DMS53 (cell line): ENCODE measurements at regions not wholly inside any gene's neighbourhood (a gene's known extent, or its start where the extent isn't known, plus 50 kb on each side); places are given as distances from the start of the nearest gene placed in this dataset.
"Not testable (repeated sequence)": the region's sequence is repeated elsewhere in the genome, so short reads cannot be mapped to it uniquely, and the experiment has no call there.

Source experiments
- DNase-seq: peaks from one replicate; lab custom pipeline; 2025; lab: John Stamatoyannopoulos, UW

DNA sequence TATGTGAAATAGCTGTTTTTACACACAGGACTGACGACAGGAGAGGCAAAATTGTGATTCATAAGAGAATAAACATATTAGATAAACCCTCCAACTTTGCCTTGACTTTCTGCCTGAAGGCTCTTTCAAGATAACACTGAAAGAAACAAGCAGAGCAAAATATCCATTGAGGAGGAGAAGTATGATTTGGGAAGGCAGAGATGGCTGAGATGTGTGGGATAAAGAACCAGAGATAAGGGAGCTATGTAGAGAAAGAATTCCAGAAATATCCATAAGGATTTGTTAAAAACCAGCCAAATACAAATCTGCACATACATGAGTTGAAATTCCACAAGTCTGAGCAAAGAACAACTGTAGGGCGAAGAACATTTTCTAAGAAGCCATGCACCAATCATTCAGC is 1064.7 kb downstream of the PLA2G4A start:
- no peak for DNase-seq

DNA sequence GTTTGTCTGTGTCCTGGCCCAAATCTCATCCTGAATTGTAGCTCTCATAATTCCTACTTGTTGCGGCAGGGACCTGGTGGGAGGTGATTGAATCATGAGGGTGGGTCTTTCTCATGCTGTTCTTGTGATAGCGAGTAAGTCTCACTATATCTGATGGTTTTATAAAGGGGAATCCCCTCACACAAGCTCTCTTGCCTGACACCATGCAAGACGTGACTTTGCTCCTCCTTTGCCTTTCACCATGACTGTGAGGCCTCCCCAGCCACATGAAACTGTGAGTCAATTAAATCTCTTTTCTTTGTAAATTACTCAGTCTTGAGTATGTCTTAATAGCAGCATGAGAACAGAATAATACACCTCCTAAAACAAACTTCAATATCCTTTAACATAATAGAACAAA is 1065.6 kb downstream of the PLA2G4A start:
- no peak for DNase-seq

DNA sequence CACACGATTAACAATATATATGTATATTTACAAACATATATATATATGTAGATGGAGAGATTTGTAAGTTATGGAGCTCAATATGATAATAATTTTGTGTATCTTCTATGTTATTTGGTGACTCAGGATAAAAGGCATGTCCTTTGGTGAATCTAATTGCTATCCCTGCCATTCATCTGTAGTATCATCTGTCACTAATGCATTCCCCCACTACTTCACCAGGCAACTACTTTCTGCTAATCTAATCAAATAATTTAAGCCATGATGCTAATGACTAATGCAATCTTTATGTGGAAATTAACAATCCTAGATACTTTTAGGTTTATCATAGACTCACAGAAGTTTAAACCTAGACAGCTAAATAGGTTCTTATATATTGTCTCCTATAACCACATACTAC is 1074.5 kb downstream of the PLA2G4A start:
- no peak for DNase-seq

DNA sequence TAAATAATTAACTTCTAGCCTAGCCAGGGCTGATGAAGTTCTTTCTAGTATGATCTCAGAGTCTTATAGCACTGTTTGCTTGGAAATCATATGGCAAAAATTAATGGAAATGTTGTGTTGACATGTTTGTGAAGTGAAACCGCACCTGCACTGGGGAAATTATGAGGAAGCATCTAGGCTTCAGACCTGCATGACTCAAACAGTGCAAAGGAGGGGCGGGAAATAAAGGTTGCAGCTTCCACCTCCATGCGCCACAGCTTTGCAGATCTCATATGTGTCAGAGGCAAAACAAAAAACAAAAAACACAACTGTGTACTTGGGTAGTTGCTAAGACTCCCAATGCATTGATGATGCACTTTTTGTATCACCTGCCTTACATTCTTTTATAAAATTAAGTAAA is 1080.6 kb downstream of the PLA2G4A start:
- peak; percentile 33 for DNase-seq

DNA sequence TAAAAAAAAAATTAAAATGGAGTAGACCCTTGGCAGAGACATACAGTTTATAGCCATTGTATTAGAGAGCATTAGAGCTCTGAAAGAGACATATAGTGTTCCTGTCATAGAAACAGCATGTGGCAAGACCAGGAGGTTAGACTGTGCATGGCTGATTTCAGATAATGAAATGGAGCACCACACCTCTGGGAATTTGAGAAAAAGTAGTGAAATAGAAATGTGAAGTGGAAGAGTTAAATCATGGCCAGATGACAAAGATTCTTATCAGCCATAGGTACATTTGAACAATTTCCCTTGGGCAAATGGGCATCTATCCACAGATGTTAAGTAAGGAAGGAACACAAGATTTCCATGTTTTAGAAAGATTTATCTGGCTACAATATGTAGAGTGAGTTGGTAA is 1083.1 kb downstream of the PLA2G4A start:
- DNase-seq, result no peak

DNA sequence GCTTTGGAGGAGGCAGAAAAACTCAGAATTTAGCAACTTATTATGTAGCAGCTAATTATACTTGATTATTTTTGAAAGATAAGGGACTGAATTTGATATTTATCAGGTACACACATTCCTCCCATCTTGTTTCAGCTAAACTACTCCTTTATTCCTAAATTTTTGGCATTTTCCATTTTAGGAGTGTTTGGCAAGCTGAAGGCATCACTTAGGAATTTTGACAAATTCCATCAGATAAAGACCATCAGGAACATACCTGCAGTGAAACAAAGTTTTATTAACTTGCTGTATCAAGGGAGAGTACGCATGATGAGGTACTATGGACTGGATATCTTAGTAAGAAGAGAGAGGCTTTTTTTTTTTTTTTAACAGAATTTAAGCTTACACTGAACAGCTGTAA is 1092.2 kb downstream of the PLA2G4A start:
- no peak for DNase-seq

DNA sequence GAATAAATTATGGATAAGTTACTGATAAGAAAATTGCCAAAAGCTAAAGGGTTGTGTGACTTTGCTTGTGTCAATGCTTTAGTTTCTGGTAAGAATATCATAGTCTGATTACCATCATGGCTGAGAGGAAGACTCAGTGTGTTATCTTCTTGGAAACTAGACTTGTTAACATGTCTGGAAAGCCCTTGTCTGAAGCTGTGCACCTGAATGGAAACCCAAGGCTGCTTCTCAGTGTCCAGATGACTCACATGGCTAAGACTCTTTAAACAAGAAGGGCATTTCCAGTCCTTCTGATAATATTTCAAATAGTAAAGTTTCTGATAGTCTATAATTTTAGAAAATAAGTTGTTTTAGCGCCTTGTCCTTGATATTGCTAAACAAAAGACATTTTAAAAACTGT is 1092.7 kb downstream of the PLA2G4A start:
- no peak for DNase-seq

DNA sequence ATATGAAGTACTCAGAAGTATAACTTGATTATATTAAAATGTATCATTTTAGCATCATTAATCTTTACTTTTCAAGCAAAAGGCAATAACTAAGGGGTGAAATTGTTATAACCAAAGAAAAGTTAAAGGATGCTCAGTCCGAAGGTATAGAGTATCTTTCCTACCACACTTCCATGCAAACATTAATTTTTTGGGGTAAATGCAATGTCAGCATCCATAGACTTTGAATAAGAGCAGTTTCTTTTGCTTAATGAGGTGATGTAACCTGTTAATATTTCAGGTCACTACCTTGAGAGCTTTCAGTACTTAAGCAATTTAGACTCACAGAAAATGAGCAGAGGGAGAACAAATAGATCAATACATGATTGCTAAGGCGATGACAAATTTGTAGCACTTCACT is 1093.5 kb downstream of the PLA2G4A start:
- DNase-seq, result no peak

DNA sequence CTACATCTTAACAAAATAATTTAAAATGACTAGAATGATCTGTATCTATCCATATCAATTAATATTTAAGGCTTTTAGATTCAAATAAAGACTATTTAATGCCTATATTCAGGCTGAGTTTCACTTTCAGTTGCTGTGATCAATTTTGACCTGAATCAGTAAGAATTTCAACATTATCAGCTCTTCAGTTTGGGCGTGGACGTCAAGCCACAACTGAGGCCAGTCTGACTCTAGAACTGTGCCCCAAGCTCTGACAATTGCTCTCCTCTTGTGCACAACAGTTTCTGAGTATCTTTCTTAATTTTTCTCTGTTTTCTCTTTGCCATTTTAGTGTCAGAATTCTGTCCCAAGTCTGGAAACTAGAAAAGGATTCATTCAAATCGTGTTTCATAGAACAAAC is 1095.5 kb downstream of the PLA2G4A start:
- no peak for DNase-seq

DNA sequence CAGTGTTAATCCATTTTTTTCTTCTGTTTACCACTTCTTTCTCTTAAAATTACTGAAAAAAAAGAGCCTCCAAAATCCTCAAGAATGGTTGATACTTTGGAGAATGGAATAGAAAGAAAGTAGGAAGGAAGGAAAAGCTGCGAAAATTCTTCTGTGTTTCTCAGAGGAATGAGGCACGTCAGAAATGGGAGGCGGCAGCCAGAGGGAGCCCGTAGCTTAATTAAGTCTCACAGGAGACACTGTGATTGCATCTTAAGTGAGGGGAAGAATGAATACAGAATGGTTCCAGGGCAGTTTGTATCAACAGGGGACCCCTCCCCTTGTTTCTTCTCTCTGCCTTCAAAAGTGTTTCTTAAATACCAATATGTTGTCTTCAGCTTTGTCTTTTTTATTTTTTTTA is 1099.5 kb downstream of the PLA2G4A start:
- peak; percentile 9 for DNase-seq

DNA sequence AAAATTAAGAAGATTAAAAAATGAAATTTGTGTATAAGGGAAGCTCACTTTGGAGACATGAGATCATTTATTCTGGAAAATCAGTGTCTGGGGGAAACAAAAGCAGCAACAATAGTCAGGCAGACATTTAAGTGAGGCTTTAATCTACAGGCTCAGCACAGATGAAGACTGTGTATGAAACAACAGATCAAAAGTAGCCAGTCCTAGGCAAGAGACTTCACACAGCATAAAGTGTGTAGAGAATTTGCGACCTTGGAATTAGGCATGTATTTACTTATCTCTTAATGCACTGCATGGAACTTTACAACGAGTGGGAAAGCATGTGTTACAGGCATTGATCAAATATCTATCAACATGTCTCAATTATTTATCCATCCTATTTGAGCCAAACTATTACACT is 1099.9 kb downstream of the PLA2G4A start:
- DNase-seq, result no peak

DNA sequence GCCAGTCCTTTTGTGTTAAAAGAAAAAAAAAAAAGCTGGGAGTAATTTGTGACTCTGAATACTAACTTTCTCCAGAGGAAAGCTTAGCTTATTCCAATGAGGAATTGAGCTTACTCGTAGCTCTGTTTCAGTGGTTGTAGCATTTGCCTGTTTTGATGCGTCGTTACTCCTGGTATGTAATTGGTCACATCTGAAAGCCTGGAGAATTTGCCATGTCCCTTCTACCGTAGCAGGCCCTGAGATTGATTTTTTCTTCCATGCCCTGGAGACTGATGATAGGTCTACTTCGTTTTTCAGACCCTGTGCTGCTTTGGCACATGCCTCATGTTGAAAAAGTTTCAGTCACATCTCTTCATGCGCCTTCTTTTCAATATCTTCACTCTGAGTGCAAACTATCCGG is 1103.0 kb downstream of the PLA2G4A start:
- DNase-seq, result no peak

DNA sequence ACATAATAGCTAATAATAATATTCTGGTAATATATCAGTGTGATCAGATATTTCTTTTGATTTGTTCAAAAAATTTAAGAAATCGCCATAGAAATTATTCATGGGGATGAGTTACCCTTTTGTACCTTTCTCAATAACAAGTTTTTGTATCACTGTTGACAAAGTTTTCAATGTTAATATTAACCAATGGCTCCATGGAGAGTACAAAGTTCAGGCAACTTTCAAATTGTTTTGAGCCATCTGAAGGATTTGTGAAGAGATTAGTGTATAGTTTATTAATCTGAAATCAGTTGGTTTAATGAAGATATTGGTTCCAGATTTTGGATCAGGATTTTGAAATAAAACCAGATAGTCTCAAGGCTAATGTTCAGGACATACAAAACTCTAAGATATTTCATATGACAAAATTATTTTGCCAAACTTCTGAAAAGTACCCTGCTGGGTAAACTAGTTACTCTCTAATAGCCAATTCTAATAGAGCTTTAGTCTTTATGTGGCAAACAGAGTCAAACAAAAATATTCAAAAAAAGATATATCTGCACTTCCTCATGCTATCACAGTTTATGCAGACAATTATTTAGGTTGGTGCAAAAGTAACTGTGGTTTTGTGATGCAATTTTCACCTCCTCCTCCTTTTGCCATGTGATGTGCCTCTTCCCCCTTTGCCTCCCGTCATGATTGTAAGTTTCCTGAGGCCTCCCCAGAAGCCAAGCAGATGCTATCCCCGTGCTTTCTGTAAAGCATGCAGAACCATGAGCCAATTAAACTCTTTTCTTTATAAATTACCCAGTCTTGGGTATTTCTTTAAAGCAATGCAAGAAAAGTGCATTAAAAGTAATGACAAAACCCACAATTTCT is 1105.0 kb downstream of the PLA2G4A start:
- no peak for DNase-seq

DNA sequence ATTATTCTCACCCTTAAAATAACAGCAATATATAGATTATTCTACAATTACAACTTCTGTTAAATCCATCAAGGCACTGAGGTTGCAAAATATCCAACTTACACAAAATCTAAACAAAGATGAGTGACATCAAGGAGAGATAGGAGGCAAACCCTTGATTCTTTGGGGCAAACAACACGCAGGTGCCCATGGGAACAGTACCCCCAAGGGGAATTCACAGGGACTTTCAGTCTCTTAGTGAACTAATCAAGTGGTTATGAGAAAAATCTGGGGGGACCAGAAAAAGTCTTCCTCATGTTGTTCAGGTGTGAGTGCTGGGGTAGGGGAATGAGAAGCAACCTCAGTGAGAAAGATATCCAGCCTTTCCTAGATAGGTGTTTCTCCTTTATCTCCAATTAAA is 1107.9 kb downstream of the PLA2G4A start:
- DNase-seq, result no peak

DNA sequence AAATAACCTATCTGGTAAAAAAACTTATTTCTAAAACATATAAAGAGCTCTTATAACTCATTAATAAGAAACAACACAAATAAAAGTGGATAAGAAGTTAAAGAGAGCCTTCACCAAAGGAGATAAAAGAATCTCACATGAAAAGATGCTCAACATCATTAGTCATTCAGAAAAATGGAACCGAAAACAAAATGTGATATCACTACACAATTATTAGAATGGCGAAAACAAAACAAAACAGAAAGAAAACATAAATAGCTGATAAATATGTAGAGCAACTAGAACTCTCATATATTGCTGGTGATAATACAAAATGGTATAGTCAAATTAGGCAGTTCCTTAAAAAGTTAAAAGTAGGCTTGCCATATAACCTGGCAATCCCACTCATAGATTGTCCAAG is 1109.3 kb downstream of the PLA2G4A start:
- DNase-seq, result no peak

DNA sequence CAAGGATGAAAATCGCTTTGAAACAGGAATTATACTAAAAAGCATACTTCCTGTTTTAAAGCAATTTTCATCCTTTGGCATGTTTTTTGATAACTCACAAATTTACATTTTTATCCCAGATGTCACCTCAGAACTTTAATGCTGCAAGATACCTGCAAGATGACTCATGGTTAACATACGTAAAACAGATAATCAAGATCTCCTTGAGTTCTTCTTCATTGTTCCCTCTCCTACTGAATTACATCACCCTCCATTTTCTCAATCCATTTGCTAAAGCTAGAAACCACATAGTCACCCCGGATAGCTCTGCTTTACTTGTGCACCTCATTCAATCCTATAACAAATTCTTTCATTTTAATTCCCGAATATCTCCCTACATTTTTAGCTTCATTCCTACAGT is 1114.2 kb downstream of the PLA2G4A start:
- no peak for DNase-seq

DNA sequence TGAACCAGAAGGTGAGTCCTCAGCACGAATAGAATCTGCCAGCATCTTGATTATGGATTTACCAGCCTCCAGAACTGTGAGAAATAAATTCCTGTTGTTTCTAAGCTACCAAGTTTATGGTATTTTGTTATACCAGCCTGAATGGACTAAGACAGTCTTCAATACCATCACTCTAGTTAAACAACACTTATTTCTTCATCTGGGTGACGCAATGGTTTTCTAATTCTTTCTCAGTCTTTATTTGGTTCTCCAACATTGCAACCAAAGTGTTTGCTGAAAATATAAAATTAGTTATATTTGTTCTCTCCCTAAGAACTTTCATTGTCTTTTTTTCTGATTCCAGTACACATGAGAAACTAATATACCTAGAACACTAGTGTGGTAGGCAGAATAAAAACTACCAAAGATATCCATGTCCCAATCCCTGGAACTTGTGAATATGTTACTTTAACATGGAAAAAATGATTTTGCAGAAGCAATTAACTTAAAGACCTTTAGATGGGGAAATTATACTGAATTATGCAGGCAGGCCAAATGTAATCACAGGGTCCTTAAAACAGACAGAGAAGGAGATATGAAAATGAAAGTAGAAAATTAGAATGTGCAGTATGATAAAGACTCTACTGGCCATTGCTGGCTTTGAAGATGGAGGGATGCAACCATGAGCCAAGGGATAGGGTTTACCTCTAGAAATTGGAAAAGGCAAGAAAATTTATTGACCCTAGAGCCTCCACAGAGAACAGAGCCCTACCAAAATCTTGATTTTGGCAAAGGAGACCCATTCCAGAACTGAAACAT is 1115.1 kb downstream of the PLA2G4A start:
- DNase-seq, result no peak

DNA sequence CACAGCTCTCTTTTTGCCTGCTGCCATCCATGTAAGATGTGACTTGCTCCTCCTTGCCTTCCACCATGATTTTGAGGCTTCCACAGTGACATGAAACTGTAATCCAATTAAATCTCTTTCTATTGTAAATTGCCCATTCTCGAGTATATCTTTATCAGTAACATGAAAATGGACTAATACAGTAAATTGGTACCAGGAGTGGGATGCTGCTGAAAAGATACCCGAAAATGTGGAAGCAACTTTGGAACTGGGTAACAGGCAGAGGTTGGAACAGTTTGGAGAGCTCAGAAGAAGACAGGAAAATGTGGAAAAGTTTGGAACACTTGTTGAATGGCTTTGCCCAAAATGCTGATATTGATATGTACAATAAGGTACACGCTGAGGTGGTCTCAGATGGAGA is 1117.9 kb downstream of the PLA2G4A start:
- not testable (repeated sequence) for DNase-seq

DNA sequence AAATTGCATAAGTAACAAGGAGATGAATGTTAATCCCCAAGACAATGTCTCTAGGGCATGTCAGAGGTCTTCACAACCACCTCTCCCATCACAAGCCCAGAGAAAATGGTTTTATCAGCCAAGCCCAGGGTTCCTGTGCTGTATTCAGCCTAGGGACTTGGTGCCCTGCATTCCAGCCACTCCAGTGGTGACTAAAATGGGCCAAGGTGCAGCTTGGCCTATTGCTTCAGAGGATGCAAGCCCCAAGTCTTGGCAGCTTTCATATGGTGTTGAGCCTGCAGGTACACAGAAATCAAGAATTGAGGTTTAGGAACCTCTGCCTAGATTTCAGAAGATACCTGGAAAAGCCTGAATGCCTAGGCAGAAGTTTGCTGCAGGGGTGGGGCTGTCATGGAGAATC is 1118.6 kb downstream of the PLA2G4A start:
- no peak for DNase-seq

DNA sequence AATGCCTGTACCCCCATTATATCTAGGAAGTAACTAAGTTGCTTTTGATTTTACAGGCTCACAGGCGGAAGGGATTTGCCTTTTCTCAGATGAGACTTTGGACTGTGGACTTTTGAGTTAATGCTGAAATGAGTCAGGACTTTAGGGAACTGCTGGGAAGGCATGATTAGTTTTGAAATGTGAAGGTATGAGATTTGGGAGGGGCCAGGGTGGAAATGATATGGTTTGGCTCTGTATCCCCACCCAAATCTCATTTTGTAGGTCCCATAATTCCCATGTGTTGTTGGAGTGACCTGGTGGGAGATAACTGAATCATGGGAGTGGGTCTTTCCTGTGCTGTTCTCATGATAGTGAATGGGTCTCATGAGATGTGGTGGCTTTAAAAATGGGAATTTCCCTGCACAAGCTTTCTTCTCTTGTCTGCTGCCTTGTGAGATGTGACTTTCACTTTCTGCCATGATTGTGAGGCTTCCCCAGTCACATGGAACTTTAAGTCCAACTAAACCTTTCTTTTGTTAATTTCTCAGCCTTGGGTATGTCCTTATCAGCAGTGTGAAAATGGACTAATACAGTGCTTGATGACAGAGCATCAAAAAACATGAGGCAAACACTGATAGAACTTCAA is 1119.5 kb downstream of the PLA2G4A start:
- no peak for DNase-seq

DNA sequence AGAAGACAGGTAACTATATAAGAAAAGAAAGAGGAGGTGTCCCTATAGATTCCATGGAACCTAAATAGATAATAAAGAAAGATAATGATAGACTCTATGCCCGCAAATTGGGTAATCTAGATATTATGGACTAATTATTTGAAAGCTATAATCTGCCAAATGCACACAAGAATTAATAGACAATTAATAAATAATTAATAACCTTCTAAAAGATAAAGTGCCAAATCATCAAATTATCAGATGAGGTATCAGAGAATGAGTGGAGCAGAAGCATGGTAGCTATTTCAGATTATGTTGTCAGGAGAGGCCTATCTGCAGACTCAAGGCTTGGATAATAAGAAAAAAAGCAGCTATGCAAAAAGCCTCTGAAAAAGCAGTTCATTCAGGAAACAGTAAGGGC is 1120.8 kb downstream of the PLA2G4A start:
- DNase-seq, result no peak

DNA sequence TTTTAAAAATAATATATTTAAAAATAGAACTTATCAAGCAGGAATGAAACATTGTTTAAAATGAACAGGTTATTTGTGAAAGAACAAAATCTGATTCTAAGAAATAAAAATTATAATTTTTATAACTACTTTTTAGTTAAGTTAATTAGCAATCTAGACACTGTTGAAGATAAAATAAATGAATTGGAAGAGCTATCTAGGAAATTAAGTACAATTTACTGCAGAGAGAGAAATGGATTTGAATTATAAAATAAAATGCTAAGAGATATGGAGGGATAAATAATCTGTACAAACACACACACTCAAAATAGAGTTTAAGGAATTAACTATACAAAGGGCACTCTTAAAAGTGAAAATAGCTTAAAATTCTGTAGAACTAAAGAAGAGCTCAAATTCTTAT is 1123.1 kb downstream of the PLA2G4A start:
- DNase-seq, result no peak

DNA sequence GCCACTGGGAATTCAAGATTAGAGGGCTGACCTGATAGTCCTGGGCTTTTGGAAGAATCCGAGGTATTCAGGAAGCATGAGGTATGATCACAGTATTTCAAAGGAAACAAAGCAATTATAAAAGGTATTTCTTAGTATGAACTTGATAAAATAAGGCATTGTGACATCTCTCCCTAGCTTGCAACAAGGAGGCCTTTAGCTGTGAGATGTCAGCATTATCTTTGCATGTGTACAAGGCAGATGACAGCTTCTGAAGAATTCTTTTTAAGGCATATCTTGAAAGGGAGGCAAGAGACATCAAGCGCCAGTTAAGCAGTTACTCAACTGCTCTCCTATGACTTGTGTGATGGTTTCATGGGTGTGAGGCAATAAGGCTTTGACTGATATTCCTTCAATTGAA is 1123.7 kb downstream of the PLA2G4A start:
- DNase-seq, result no peak
